Activated CD8-positive, alpha-beta memory T cell treated with anti-CD3 and anti-CD28 coated beads, Interleukin-2, amount 10 ng/mL, durations not matched to agents 7 days and 5 days (primary cell): ENCODE measurements at regions not wholly inside any gene's neighbourhood (a gene's known extent, or its start where the extent isn't known, plus 50 kb on each side); places are given as distances from the start of the nearest gene placed in this dataset.

Experiments
- ATAC-seq: fragments of 150-1000 bp; cut with Tn5 transposase; one replicate; pipeline ENCODE4 v1.10.0; 2021; ENCODE audit warnings: moderate library complexity
- CTCF ChIA-PET: fragments of 350-600 bp; sonication (Branson Sonifier 250); formaldehyde crosslinking; loops from one replicate; lab custom pipeline; 2021; ENCODE audit warnings: antibody characterized with exemption; lab: Charles Lee
- DNase-seq: peaks from one replicate; pipeline ENCODE4 v3.0.0-alpha.2; 2020
- H3K27ac Mint-ChIP-seq: one replicate; pipeline ENCODE4 v1.8.0; 2021; ENCODE audit warnings: mild to moderate bottlenecking, mixed read lengths
- H3K27me3 Mint-ChIP-seq: one replicate; pipeline ENCODE4 v1.8.0; 2021; ENCODE audit warnings: mixed read lengths
- H3K36me3 Mint-ChIP-seq: one replicate; pipeline ENCODE4 v1.8.0; 2021; ENCODE audit warnings: mild to moderate bottlenecking, mixed read lengths
- H3K4me1 Mint-ChIP-seq: one replicate; pipeline ENCODE4 v1.8.0; 2021; ENCODE audit warnings: mixed read lengths
- H3K4me3 Mint-ChIP-seq: one replicate; pipeline ENCODE4 v1.8.0; 2021; ENCODE audit warnings: mild to moderate bottlenecking, moderate library complexity, mixed read lengths
- H3K9me3 Mint-ChIP-seq: one replicate; pipeline ENCODE4 v1.8.0; 2022; ENCODE audit warnings: low read depth, mixed read lengths

- DNase-seq (no peak), ATAC-seq (no peak)
- CTCF ChIA-PET = no interaction called here
- Mint-ChIP-seq H3K27me3 (peaks cover 12% of the 10 kb centered on the region), H3K36me3 (no peaks in the 10 kb centered on the region), H3K27ac (no peak overlapping the region), H3K4me3 (no peak overlapping the region), H3K9me3 (peaks cover 3% of the 10 kb centered on the region), H3K4me1 (peaks cover 8% of the 10 kb centered on the region)
These were observed 144.7 kb downstream of the PCSK1 start for GRCh38 chr5:96288166-96288844.

- peaks cover 8% of the 10 kb centered on the region for H3K4me1 Mint-ChIP-seq
- no peak for DNase-seq
- no peak overlapping the region for H3K27ac Mint-ChIP-seq
- ATAC-seq = no peak
- H3K9me3 Mint-ChIP-seq = peaks cover 4% of the 10 kb centered on the region
- H3K36me3 Mint-ChIP-seq = no peaks in the 10 kb centered on the region
- peaks cover 12% of the 10 kb centered on the region for H3K27me3 Mint-ChIP-seq
- CTCF ChIA-PET = no interaction called here
- H3K4me3 Mint-ChIP-seq = no peak overlapping the region
These were observed 145.9 kb downstream of the PCSK1 start for GRCh38 chr5:96287136-96287535.

GRCh38 chr5:96285823-96286222, 147.2 kb downstream of the PCSK1 start:
- peaks cover 4% of the 10 kb centered on the region for H3K9me3 Mint-ChIP-seq
- peaks cover 12% of the 10 kb centered on the region for H3K27me3 Mint-ChIP-seq
- peaks cover 3% of the 10 kb centered on the region for H3K36me3 Mint-ChIP-seq
- peaks cover 15% of the 10 kb centered on the region for H3K4me1 Mint-ChIP-seq
- CTCF ChIA-PET = interaction anchor here (1.0 kb wide), 1 partner anchor 13 kb away, joined by 3 read pairs; no protein-coding TSS in a partner anchor
- no peak overlapping the region for H3K27ac Mint-ChIP-seq
- no peak overlapping the region for H3K4me3 Mint-ChIP-seq
- no peak for ATAC-seq
- DNase-seq = no peak

- Mint-ChIP-seq H3K4me1 (peaks cover 24% of the 10 kb centered on the region), H3K36me3 (peaks cover 3% of the 10 kb centered on the region), H3K4me3 (no peak overlapping the region), H3K9me3 (peaks cover 4% of the 10 kb centered on the region), H3K27ac (no peak overlapping the region), H3K27me3 (peaks cover 9% of the 10 kb centered on the region)
- ATAC-seq = no peak
- CTCF ChIA-PET = interaction anchor here (1.0 kb wide), 1 partner anchor 50 kb away, joined by 3 read pairs; no protein-coding TSS in a partner anchor
- DNase-seq = no peak
These were observed 148.2 kb downstream of the PCSK1 start for GRCh38 chr5:96284727-96285389.

- peaks cover 9% of the 10 kb centered on the region for H3K27me3 Mint-ChIP-seq
- ATAC-seq = no peak
- no peak overlapping the region for H3K27ac Mint-ChIP-seq
- no peak for DNase-seq
- no peak overlapping the region for H3K4me3 Mint-ChIP-seq
- H3K36me3 Mint-ChIP-seq = peaks cover 5% of the 10 kb centered on the region
- peaks cover 31% of the 10 kb centered on the region for H3K4me1 Mint-ChIP-seq
- CTCF ChIA-PET = no interaction called here
- H3K9me3 Mint-ChIP-seq = peaks cover 2% of the 10 kb centered on the region
These were observed 149.5 kb downstream of the PCSK1 start for GRCh38 chr5:96283589-96283988.

- Mint-ChIP-seq H3K36me3 (peaks cover 7% of the 10 kb centered on the region), H3K4me3 (no peak overlapping the region), H3K4me1 (peaks cover 29% of the 10 kb centered on the region), H3K27me3 (peaks cover 4% of the 10 kb centered on the region), H3K9me3 (peaks cover 2% of the 10 kb centered on the region), H3K27ac (no peak overlapping the region)
- ATAC-seq = no peak
- CTCF ChIA-PET = interaction anchor here (0.7 kb wide), 1 partner anchor 11 kb away, joined by 3 read pairs; no protein-coding TSS in a partner anchor
- DNase-seq = no peak
These were observed 151.0 kb downstream of the PCSK1 start for GRCh38 chr5:96282020-96282419.

- H3K4me3 Mint-ChIP-seq = no peak overlapping the region
- peaks cover 4% of the 10 kb centered on the region for H3K27me3 Mint-ChIP-seq
- peak overlapping the region; percentile 70 for H3K27ac Mint-ChIP-seq
- no peak for DNase-seq
- peaks cover 9% of the 10 kb centered on the region for H3K36me3 Mint-ChIP-seq
- no peak for ATAC-seq
- CTCF ChIA-PET = no interaction called here
- peaks cover 2% of the 10 kb centered on the region for H3K9me3 Mint-ChIP-seq
- H3K4me1 Mint-ChIP-seq = peaks cover 29% of the 10 kb centered on the region
These were observed 152.1 kb downstream of the PCSK1 start for GRCh38 chr5:96280946-96281393.

- H3K4me3 Mint-ChIP-seq = peak overlapping the region; percentile 1
- peaks cover under 1% of the 10 kb centered on the region for H3K27me3 Mint-ChIP-seq
- peak overlapping the region; percentile 70 for H3K27ac Mint-ChIP-seq
- H3K36me3 Mint-ChIP-seq = peaks cover 9% of the 10 kb centered on the region
- DNase-seq = no peak
- peaks cover 2% of the 10 kb centered on the region for H3K9me3 Mint-ChIP-seq
- CTCF ChIA-PET = no interaction called here
- peaks cover 29% of the 10 kb centered on the region for H3K4me1 Mint-ChIP-seq
- peak; percentile 88 for ATAC-seq
These were observed 153.1 kb downstream of the PCSK1 start for GRCh38 chr5:96279801-96280542.

- H3K9me3 Mint-ChIP-seq = peaks cover 2% of the 10 kb centered on the region
- CTCF ChIA-PET = no interaction called here
These were observed 154.1 kb downstream of the PCSK1 start for GRCh38 chr5:96278981-96279380.

GRCh38 chr5:96275051-96275450, 158.0 kb downstream of the PCSK1 start:
- Mint-ChIP-seq H3K27ac (no peak overlapping the region), H3K9me3 (peaks cover 2% of the 10 kb centered on the region), H3K4me1 (peaks cover 10% of the 10 kb centered on the region), H3K4me3 (no peak overlapping the region), H3K36me3 (peaks cover 8% of the 10 kb centered on the region), H3K27me3 (peaks cover 11% of the 10 kb centered on the region)
- no peak for DNase-seq
- no peak for ATAC-seq
- CTCF ChIA-PET = no interaction called here

More at GRCh38 chr5:96278981-96279380, 154.1 kb downstream of the PCSK1 start:
- DNase-seq = no peak
- no peak for ATAC-seq
- Mint-ChIP-seq H3K27ac (no peak overlapping the region), H3K4me3 (no peak overlapping the region), H3K4me1 (peaks cover 26% of the 10 kb centered on the region), H3K27me3 (peaks cover 3% of the 10 kb centered on the region), H3K36me3 (peaks cover 9% of the 10 kb centered on the region)

- H3K9me3 Mint-ChIP-seq = peaks cover 9% of the 10 kb centered on the region
- no peak for DNase-seq
These were observed 167.6 kb downstream of the PCSK1 start for GRCh38 chr5:96265487-96265886.

GRCh38 chr5:96264047-96264446, 169.0 kb downstream of the PCSK1 start:
- H3K27ac Mint-ChIP-seq = no peak overlapping the region
- CTCF ChIA-PET = no interaction called here

More at GRCh38 chr5:96265487-96265886, 167.6 kb downstream of the PCSK1 start:
- Mint-ChIP-seq H3K36me3 (peaks cover 6% of the 10 kb centered on the region), H3K27ac (no peak overlapping the region), H3K4me3 (no peak overlapping the region), H3K4me1 (no peaks in the 10 kb centered on the region), H3K27me3 (peaks cover 10% of the 10 kb centered on the region)
- ATAC-seq = no peak
- CTCF ChIA-PET = no interaction called here

GRCh38 chr5:96262105-96262504, 170.9 kb downstream of the PCSK1 start:
- Mint-ChIP-seq H3K36me3 (peaks cover 5% of the 10 kb centered on the region), H3K27me3 (peaks cover 3% of the 10 kb centered on the region), H3K9me3 (peaks cover 4% of the 10 kb centered on the region), H3K27ac (no peak overlapping the region), H3K4me3 (no peak overlapping the region), H3K4me1 (peaks cover 12% of the 10 kb centered on the region)
- no peak for ATAC-seq
- no peak for DNase-seq
- CTCF ChIA-PET = no interaction called here

More at GRCh38 chr5:96264047-96264446, 169.0 kb downstream of the PCSK1 start:
- H3K4me3 Mint-ChIP-seq = no peak overlapping the region
- ATAC-seq (no peak), DNase-seq (no peak)
- peaks cover 7% of the 10 kb centered on the region for H3K27me3 Mint-ChIP-seq
- H3K4me1 Mint-ChIP-seq = peaks cover 6% of the 10 kb centered on the region
- H3K36me3 Mint-ChIP-seq = peaks cover 5% of the 10 kb centered on the region
- H3K9me3 Mint-ChIP-seq = peaks cover 8% of the 10 kb centered on the region
